ENCODE measurements at regions not wholly inside any gene's neighbourhood (a gene's known extent, or its start where the extent isn't known, plus 50 kb on each side); places are given as distances from the start of the nearest gene placed in this dataset.

GRCh38 chr7:57375783-57376182 lies 74.2 kb upstream of the ZNF716 start:
- ChIA-PET POLR2A (no interaction called here), CTCF (no interaction called here)
- no peaks in the 10 kb centered on the region for H4K20me1 ChIP-seq (ENCODE audit: insufficient read depth)
- H3K9me2 ChIP-seq = no peaks in the 10 kb centered on the region
- no peak for TF ChIP-seq MXI1 (IDR thresholded peaks at IDR 0.05; ENCODE audit: low read depth, low read length)
- no peaks in the 10 kb centered on the region for H3K79me2 ChIP-seq (ENCODE audit: insufficient read depth)
- H3K9me3 ChIP-seq = no peaks in the 10 kb centered on the region; the same call in 1 of the 2 replicates
- no peaks in the 10 kb centered on the region for H3K27me3 ChIP-seq (ENCODE audit: insufficient read depth)
- H3K27ac ChIP-seq (ENCODE audit: low read depth in 2 of 2, low read length in 1 of 2) = no peak overlapping the region
- no peak overlapping the region for H3K4me2 ChIP-seq
- H3K9ac ChIP-seq = no peak overlapping the region
- H3K4me1 ChIP-seq (ENCODE audit: control insufficient read depth in 1 of 2, insufficient read depth in 2 of 2, low read depth in 1 of 2, low read length in 1 of 2) = no peaks in the 10 kb centered on the region
- no peak overlapping the region for H3K4me3 ChIP-seq (ENCODE audit: low read depth in 2 of 2, low read length in 1 of 2)
- DNase-seq = no peak
- no peaks in the 10 kb centered on the region for H3F3A ChIP-seq (replicated peaks; ENCODE audit: insufficient read depth)
- 0% methylated on average over 2 of the region's 2 CpGs for WGBS (ENCODE audit: low lambda C conversion rate)
- no peaks in the 10 kb centered on the region for H3K36me3 ChIP-seq (replicated peaks in 1 of 2; ENCODE audit: control insufficient read depth in 1 of 2, insufficient read depth in 2 of 2, low read length in 1 of 2)
- no peak overlapping the region for H2AFZ ChIP-seq (ENCODE audit: low read depth)

DNA sequence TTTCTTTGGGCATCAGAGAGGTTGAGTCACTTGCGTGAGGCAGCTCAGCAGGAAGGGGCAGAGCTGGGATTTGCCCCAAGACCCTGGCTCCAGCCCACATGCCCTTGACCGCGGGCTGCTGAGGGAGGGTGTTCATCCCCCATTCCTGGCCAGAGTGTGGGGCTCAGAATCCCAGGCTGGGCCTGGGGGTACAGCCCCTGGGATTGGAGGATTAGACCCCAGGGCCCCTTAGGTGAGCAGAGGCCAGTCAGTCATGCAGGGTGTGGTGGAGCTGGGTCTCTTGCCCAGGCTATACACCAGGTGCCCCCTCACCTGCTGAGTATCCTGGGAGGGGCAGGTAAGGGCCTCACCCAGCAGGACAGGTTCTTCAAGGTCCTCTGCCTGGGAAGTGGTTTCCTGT lies 68.4 kb upstream of the ZNF716 start:
- WGBS (ENCODE audit: low lambda C conversion rate) = 0% methylated on average over 1 of the region's 3 CpGs
- H3K27me3 ChIP-seq (ENCODE audit: insufficient read depth) = no peaks in the 10 kb centered on the region
- H4K20me1 ChIP-seq (ENCODE audit: insufficient read depth) = no peaks in the 10 kb centered on the region
- H3K4me1 ChIP-seq (ENCODE audit: control insufficient read depth in 1 of 2, insufficient read depth in 2 of 2, low read depth in 1 of 2, low read length in 1 of 2) = no peaks in the 10 kb centered on the region
- no peak for TF ChIP-seq FOXM1 (IDR thresholded peaks at IDR 0.05; ENCODE audit: low read depth)
- TF ChIP-seq MAX (IDR thresholded peaks at IDR 0.05; ENCODE audit: low read depth) = no peak
- ChIA-PET CTCF (no interaction called here), POLR2A (interaction anchor here (0.6 kb wide), 1 partner anchor 1066 kb away, joined by 4 read pairs; no protein-coding TSS in a partner anchor)
- H3K4me3 ChIP-seq (ENCODE audit: low read depth in 2 of 2, low read length in 1 of 2) = no peak overlapping the region
- H3K36me3 ChIP-seq (replicated peaks in 1 of 2; ENCODE audit: control insufficient read depth in 1 of 2, insufficient read depth in 2 of 2, low read length in 1 of 2) = no peaks in the 10 kb centered on the region
- no peak overlapping the region for H3K4me2 ChIP-seq
- no peak for DNase-seq
- no peak overlapping the region for H3K27ac ChIP-seq (ENCODE audit: low read depth in 2 of 2, low read length in 1 of 2)
- no peak overlapping the region for H2AFZ ChIP-seq (ENCODE audit: low read depth)
- no peaks in the 10 kb centered on the region for H3K9me2 ChIP-seq
- H3F3A ChIP-seq (replicated peaks; ENCODE audit: insufficient read depth) = no peaks in the 10 kb centered on the region
- H3K9ac ChIP-seq = no peak overlapping the region
- no peaks in the 10 kb centered on the region for H3K79me2 ChIP-seq (ENCODE audit: insufficient read depth)
- H3K9me3 ChIP-seq = no peaks in the 10 kb centered on the region; the same call in 1 of the 2 replicates

DNA sequence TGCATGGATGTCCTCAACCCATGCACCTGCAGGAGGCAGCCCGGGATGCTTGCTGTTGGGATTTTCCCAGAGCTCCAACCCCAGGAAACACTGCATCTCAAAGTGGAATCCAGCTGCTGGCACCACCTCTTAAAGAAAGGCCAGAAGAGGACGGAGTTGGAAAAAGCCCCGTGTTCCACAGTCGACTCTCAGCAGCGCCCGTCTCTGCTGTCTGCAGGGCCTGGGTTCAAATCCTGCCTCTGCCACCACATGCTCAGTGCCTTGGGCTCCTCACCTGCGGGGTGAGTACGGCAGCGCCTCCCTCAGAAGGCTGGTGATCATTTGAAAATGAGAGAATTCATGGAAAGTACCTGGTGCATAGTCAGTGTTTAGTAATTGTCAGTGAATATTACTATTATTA lies 65.6 kb upstream of the ZNF716 start:
- ChIA-PET CTCF (no interaction called here), POLR2A (no interaction called here)
- no peaks in the 10 kb centered on the region for H3K27me3 ChIP-seq (ENCODE audit: insufficient read depth)
- WGBS (ENCODE audit: low lambda C conversion rate) = 6% methylated on average over 9 of the region's 9 CpGs
- no peaks in the 10 kb centered on the region for H3K4me1 ChIP-seq (ENCODE audit: control insufficient read depth in 1 of 2, insufficient read depth in 2 of 2, low read depth in 1 of 2, low read length in 1 of 2)
- no peak overlapping the region for H3K9ac ChIP-seq
- H3K9me2 ChIP-seq = no peaks in the 10 kb centered on the region
- no peak overlapping the region for H3K4me3 ChIP-seq (ENCODE audit: low read depth in 2 of 2, low read length in 1 of 2)
- no peaks in the 10 kb centered on the region for H3K79me2 ChIP-seq (ENCODE audit: insufficient read depth)
- no peak overlapping the region for H3K27ac ChIP-seq (ENCODE audit: low read depth in 2 of 2, low read length in 1 of 2)
- H3K4me2 ChIP-seq = no peak overlapping the region
- H2AFZ ChIP-seq (ENCODE audit: low read depth) = no peak overlapping the region
- TF ChIP-seq RFX5 (IDR thresholded peaks at IDR 0.05; ENCODE audit: low read length) (no peak), POLR2AphosphoS5 (IDR thresholded peaks at IDR 0.05; ENCODE audit: low read depth, low read length) (no peak), FOSL2 (IDR thresholded peaks at IDR 0.05; ENCODE audit: borderline replicate concordance, low read depth) (no peak), FOXJ3 (CRISPR knock-in tag; IDR thresholded peaks at IDR 0.05) (no peak), USF1 (IDR thresholded peaks at IDR 0.05; ENCODE audit: borderline replicate concordance, low read depth) (no peak), YY1 (IDR thresholded peaks at IDR 0.05; ENCODE audit: low read depth) (no peak), RXRA (IDR thresholded peaks at IDR 0.05; ENCODE audit: borderline replicate concordance, low read depth) (no peak)
- TF ChIP-seq, protein P1, sequence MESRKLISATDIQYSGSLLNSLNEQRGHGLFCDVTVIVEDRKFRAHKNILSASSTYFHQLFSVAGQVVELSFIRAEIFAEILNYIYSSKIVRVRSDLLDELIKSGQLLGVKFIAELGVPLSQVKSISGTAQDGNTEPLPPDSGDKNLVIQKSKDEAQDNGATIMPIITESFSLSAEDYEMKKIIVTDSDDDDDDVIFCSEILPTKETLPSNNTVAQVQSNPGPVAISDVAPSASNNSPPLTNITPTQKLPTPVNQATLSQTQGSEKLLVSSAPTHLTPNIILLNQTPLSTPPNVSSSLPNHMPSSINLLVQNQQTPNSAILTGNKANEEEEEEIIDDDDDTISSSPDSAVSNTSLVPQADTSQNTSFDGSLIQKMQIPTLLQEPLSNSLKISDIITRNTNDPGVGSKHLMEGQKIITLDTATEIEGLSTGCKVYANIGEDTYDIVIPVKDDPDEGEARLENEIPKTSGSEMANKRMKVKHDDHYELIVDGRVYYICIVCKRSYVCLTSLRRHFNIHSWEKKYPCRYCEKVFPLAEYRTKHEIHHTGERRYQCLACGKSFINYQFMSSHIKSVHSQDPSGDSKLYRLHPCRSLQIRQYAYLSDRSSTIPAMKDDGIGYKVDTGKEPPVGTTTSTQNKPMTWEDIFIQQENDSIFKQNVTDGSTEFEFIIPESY (IDR thresholded peaks at IDR 0.05; ENCODE audit: borderline replicate concordance, low read depth) = no peak
- DNase-seq = no peak
- no peaks in the 10 kb centered on the region for H4K20me1 ChIP-seq (ENCODE audit: insufficient read depth)
- no peaks in the 10 kb centered on the region for H3K36me3 ChIP-seq (replicated peaks in 1 of 2; ENCODE audit: control insufficient read depth in 1 of 2, insufficient read depth in 2 of 2, low read length in 1 of 2)
- no peaks in the 10 kb centered on the region for H3K9me3 ChIP-seq
- H3F3A ChIP-seq (replicated peaks; ENCODE audit: insufficient read depth) = no peaks in the 10 kb centered on the region
